ENCODE measurements at regions not wholly inside any gene's neighbourhood (a gene's known extent, or its start where the extent isn't known, plus 50 kb on each side); places are given as distances from the start of the nearest gene placed in this dataset.

GRCh38 chr2:104179644-104180043 lies 674.3 kb upstream of the POU3F3 start:
- no peak for TF ChIP-seq RAD21 (IDR thresholded peaks at IDR 0.05; ENCODE audit: low read depth)
- TF ChIP-seq, protein P1, sequence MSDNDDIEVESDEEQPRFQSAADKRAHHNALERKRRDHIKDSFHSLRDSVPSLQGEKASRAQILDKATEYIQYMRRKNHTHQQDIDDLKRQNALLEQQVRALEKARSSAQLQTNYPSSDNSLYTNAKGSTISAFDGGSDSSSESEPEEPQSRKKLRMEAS (IDR thresholded peaks at IDR 0.05): no peak
- no peak for TF ChIP-seq CREB1 (IDR thresholded peaks at IDR 0.05; ENCODE audit: low read depth)
- TF ChIP-seq ZBTB7A (IDR thresholded peaks at IDR 0.05; ENCODE audit: low read depth): no peak
- no peak for TF ChIP-seq REST (IDR thresholded peaks at IDR 0.05; ENCODE audit: low read depth)
- no peak for TF ChIP-seq CEBPB (IDR thresholded peaks at IDR 0.05)
- TF ChIP-seq EGR1 (IDR thresholded peaks at IDR 0.05): no peak
- no peak for TF ChIP-seq EP300 (IDR thresholded peaks at IDR 0.05; ENCODE audit: borderline replicate concordance)
- no peak for TF ChIP-seq YY1 (IDR thresholded peaks at IDR 0.05; ENCODE audit: low read depth)
- no peak for TF ChIP-seq TAF1 (IDR thresholded peaks at IDR 0.05; ENCODE audit: low read depth)
